ENCODE measurements at regions not wholly inside any gene's neighbourhood (a gene's known extent, or its start where the extent isn't known, plus 50 kb on each side); places are given as distances from the start of the nearest gene placed in this dataset.
"Not testable (repeated sequence)": the region's sequence is repeated elsewhere in the genome, so short reads cannot be mapped to it uniquely, and the experiment has no call there.

DNA sequence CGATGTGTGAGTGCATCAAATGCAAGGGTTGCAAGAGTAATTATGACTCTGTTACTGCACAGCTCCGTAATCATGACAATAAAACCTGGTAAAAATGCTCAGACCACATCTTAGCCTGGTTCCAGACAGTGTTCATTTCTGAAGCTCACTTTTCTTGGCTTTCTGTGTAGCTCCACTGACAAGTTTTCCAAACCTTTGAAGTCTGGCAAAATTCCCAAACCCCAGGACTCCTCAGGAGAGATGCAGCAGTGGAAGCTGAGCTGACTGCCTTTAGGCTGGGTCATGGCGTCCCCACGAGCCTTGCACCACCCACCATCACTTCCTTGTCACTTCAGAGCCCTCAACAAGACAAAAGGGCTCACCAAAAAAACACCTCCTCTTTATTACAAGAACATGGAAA, 131.6 kb upstream of the TAS2R1 start:
- ATAC-seq (no peak), DNase-seq (no peak)
- H3K36me3 Mint-ChIP-seq (ENCODE audit: low read depth): no peaks in the 10 kb centered on the region
- H3K4me1 Mint-ChIP-seq: no peaks in the 10 kb centered on the region
- no peaks in the 10 kb centered on the region for H3K27me3 Mint-ChIP-seq
- H3K9me3 Mint-ChIP-seq: no peaks in the 10 kb centered on the region
- H3K27ac Mint-ChIP-seq: no peak overlapping the region
- no peak overlapping the region for H3K4me3 Mint-ChIP-seq

DNA sequence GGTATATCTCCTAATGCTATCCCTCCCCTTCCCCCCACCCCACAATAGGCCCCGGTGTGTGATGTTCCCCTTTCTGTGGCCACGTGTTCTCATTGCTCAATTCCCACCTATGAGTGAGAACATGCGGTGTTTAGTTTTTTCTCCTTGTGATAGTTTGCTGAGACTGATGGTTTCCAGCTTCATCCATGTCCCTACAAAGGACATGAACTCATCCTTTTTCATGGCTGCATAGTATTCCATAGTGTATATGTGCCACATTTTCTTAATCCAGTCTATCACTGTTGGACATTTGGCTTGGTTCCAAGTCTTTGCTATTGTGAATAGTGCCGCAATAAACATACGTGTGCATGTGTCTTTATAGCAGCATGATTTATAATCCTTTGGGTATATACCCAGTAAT, 122.5 kb upstream of the TAS2R1 start:
- H3K27ac Mint-ChIP-seq; H3K9me3 Mint-ChIP-seq; H3K4me1 Mint-ChIP-seq; ATAC-seq; H3K36me3 Mint-ChIP-seq (ENCODE audit: low read depth); DNase-seq; H3K4me3 Mint-ChIP-seq; H3K27me3 Mint-ChIP-seq: not testable (repeated sequence)

DNA sequence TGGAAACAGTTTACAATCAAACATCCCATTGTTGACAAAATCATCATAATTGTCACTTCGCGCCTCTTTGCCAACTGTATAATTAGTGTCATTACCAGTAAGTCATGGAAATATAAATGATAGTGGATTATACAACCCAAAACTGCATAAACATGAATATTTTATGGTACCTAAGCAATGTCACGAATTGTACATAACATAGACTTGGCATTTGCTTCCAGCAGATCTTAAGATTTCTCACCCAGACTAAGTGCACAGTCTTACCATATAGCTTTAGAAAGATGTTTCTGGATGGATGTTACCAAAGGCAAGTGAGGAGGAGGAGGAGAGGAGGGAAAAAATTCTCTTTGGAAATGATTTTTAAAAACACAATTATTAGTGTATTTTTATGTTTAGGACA, 113.4 kb upstream of the TAS2R1 start:
- Mint-ChIP-seq H3K9me3 (peaks cover 15% of the 10 kb centered on the region), H3K27ac (no peak overlapping the region), H3K27me3 (no peaks in the 10 kb centered on the region), H3K4me3 (no peak overlapping the region), H3K36me3 (ENCODE audit: low read depth) (no peaks in the 10 kb centered on the region), H3K4me1 (no peaks in the 10 kb centered on the region)
- DNase-seq (no peak), ATAC-seq (no peak)

DNA sequence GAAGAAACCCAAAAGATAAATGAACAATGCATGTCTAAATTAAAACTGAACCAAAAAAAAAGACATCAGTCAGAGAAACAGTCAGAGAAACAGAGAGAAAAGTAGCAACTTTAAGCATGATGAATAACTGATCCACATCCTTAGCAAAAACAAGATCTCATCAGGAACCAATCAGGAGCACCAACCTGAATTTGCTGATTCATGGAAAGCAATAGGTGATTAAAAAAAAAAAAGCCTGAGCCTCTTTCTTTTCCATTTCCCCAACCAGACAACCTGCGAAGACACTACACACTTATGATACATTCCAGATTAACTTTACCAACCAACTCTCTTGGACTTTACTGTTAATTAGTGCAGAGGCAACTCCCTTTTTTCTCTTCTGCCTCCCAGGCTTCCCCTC, 112.7 kb upstream of the TAS2R1 start:
- Mint-ChIP-seq H3K27me3 (no peaks in the 10 kb centered on the region), H3K4me3 (no peak overlapping the region), H3K4me1 (no peaks in the 10 kb centered on the region), H3K27ac (no peak overlapping the region), H3K9me3 (peaks cover 15% of the 10 kb centered on the region), H3K36me3 (ENCODE audit: low read depth) (no peaks in the 10 kb centered on the region)
- DNase-seq (no peak), ATAC-seq (no peak)

DNA sequence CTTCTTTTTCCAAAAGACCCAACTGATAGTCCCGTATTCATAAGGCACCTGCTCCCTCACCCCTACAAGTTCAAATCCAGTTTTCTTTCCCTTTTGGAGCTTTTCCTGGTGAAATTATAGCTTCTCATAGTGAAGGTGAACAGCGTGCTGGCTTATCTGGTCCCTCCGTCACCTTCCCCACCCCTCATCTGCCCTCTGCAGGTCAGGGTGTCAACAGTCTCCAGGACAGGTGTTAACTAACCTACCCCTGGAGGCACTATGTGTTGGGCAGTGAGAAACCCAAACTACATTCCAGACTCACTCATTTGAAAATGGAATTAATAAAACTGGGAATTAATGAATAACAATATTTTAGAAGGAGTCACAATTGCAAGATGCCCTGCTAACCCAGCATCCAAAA, 109.0 kb upstream of the TAS2R1 start:
- Mint-ChIP-seq H3K4me3 (no peak overlapping the region), H3K9me3 (no peaks in the 10 kb centered on the region), H3K4me1 (no peaks in the 10 kb centered on the region), H3K27me3 (no peaks in the 10 kb centered on the region), H3K36me3 (ENCODE audit: low read depth) (no peaks in the 10 kb centered on the region), H3K27ac (no peak overlapping the region)
- no peak for DNase-seq
- no peak for ATAC-seq

DNA sequence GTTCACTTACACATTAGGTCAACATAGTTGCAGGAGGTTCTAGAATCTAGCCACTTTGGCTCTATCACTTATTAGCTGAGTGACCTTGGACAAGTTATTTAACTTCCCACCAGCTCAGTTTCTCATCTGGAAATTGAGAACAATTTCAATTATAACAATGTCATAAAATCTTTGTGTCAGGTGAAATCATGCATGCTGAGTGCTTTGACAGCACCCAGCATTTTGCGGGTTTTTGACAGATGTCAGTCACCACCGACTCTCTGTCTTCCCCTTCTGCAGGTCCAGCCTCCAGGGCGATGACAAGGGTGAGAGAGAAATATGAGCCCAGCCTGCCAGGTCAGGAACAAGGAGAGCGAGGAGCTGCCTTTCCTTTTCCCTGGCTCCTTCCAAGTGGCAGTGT, 107.1 kb upstream of the TAS2R1 start:
- Mint-ChIP-seq H3K36me3 (ENCODE audit: low read depth) (no peaks in the 10 kb centered on the region), H3K4me1 (no peaks in the 10 kb centered on the region), H3K4me3 (no peak overlapping the region), H3K9me3 (no peaks in the 10 kb centered on the region), H3K27ac (no peak overlapping the region), H3K27me3 (no peaks in the 10 kb centered on the region)
- ATAC-seq: no peak
- DNase-seq: no peak

DNA sequence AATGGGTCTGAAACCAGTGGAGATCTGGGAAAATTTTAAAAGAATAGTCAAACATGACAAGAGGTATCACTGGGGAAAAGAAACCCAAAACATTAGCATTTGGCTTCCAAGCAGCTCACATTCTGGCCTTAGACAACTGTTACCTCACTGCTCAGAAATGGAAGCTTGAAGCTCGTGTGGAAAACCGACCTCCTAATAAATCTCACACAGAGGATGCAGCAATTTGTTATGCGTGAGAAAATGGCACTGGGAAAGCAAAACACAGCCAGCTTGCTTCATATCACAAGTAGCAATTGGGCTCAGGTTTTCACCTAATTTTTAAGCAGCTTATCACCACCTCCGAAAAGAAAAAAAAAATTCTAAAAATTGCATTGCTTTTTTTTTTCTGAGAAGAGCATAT, 103.3 kb upstream of the TAS2R1 start:
- Mint-ChIP-seq H3K27me3 (no peaks in the 10 kb centered on the region), H3K27ac (no peak overlapping the region), H3K4me1 (no peaks in the 10 kb centered on the region), H3K36me3 (ENCODE audit: low read depth) (no peaks in the 10 kb centered on the region), H3K9me3 (peaks cover 13% of the 10 kb centered on the region), H3K4me3 (no peak overlapping the region)
- DNase-seq (no peak), ATAC-seq (no peak)

DNA sequence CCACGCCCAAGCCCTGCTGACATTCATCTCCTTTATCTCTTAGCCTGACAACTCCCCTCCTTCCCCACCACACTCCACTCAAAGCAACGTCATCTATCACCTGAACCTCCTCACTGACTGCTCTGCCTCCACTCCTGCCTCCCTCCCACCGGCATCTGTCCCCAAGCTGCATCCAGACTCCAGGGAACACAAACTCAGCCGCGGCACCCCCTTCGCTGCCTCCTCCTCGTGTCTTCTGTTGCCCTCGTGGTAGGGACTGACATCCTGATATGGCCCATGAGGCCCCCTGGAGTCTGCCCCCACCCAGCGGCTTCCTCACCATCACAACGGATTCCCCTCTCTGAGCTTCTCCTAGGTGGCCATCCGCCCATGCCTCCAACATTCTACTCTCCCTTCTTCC, 101.0 kb upstream of the TAS2R1 start:
- DNase-seq: no peak
- Mint-ChIP-seq H3K4me1 (no peaks in the 10 kb centered on the region), H3K27ac (no peak overlapping the region), H3K27me3 (no peaks in the 10 kb centered on the region), H3K9me3 (peaks cover 17% of the 10 kb centered on the region), H3K36me3 (ENCODE audit: low read depth) (no peaks in the 10 kb centered on the region), H3K4me3 (no peak overlapping the region)
- ATAC-seq: no peak

DNA sequence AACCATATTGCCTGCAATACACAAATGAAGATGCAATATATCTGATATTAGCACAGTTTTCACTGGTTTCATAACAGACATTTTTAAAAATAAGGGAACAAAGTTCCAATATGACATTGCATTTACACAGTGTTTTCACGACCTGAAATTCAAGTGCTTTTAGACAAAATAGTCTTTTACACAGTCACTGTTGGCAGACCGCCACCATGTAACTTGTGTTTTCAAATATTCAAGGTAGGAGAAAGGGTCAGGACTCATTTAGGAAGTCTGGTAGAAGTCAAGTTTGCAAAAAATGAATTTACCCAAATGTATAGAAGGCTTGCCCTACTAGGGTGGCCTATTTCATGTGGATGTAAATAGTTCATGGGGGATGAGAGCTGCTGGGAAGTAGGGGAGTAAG, 98.1 kb upstream of the TAS2R1 start:
- DNase-seq: no peak
- H3K36me3 Mint-ChIP-seq (ENCODE audit: low read depth): no peaks in the 10 kb centered on the region
- no peak overlapping the region for H3K4me3 Mint-ChIP-seq
- no peaks in the 10 kb centered on the region for H3K27me3 Mint-ChIP-seq
- no peaks in the 10 kb centered on the region for H3K4me1 Mint-ChIP-seq
- no peak for ATAC-seq
- no peak overlapping the region for H3K27ac Mint-ChIP-seq
- peaks cover 22% of the 10 kb centered on the region for H3K9me3 Mint-ChIP-seq

DNA sequence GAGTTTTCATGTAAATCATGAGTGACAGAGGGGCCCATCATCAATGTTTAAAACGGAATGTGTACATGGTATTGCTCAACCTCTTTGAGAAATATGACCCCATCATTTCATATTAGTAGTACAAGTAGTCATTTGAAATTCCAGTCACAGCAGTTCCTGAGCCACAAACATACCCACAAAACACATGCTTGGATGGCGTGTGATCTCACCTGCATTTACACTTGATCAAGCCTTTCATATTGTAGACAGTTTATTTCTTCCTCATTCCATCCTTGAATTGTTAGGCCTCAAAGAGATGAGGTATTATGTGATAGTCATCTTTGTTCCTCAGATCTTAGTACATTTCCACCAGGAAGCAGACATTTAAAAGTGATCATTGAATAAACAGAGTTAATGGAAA, 96.8 kb upstream of the TAS2R1 start:
- ATAC-seq: no peak

DNA sequence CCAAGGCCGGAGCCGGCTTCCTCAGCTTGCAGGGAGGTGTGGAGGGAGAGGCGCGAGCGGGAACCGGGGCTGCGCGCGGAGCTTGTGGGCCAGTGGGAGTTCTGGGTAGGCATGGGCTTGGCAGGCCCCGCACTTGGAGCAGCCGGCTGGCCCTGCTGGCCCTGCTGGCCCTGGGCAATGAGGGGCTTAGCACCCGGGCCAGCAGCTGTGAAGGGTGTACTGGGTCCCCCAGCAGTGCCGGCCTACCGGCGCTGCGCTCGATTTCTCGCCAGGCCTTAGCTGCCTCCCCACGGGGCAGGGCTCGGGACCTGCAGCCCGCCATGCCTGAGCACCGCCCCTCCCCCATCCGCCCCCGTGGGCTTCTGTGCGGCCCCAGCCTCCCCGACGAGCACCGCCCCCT, 95.1 kb upstream of the TAS2R1 start:
- not testable (repeated sequence) for H3K27me3 Mint-ChIP-seq; H3K4me1 Mint-ChIP-seq; ATAC-seq; H3K27ac Mint-ChIP-seq; H3K4me3 Mint-ChIP-seq; H3K36me3 Mint-ChIP-seq (ENCODE audit: low read depth); DNase-seq; H3K9me3 Mint-ChIP-seq

More for the DNA sequence above, 96.8 kb upstream of the TAS2R1 start:
- H3K27ac Mint-ChIP-seq: no peak overlapping the region
- H3K4me3 Mint-ChIP-seq: no peak overlapping the region
- peaks cover 20% of the 10 kb centered on the region for H3K9me3 Mint-ChIP-seq
- H3K4me1 Mint-ChIP-seq: no peaks in the 10 kb centered on the region
- no peaks in the 10 kb centered on the region for H3K36me3 Mint-ChIP-seq (ENCODE audit: low read depth)
- no peak for DNase-seq
- no peaks in the 10 kb centered on the region for H3K27me3 Mint-ChIP-seq

DNA sequence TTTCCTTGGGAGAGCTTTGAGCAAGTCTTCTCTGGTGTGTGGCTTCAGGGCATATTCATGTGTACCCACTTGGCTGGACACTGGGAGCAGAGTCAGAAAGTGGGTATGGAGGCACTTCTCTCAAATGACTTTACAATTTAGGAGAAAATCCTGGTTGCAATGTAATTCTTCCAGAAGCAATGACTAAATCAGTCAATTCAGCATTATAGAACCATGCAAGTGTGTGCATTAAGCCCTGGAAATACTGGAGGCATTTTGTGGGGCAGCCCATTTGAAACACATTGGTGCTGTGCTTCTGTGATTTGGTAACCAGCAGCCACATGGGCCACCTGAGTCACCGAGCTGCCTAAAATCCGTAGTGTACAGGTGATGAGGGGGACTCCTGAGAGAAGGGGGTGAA, 94.6 kb upstream of the TAS2R1 start:
- ATAC-seq (no peak), DNase-seq (no peak)
- no peak overlapping the region for H3K27ac Mint-ChIP-seq
- H3K27me3 Mint-ChIP-seq: no peaks in the 10 kb centered on the region
- H3K4me3 Mint-ChIP-seq: no peak overlapping the region
- H3K36me3 Mint-ChIP-seq (ENCODE audit: low read depth): no peaks in the 10 kb centered on the region
- H3K4me1 Mint-ChIP-seq: no peaks in the 10 kb centered on the region
- peaks cover 14% of the 10 kb centered on the region for H3K9me3 Mint-ChIP-seq

DNA sequence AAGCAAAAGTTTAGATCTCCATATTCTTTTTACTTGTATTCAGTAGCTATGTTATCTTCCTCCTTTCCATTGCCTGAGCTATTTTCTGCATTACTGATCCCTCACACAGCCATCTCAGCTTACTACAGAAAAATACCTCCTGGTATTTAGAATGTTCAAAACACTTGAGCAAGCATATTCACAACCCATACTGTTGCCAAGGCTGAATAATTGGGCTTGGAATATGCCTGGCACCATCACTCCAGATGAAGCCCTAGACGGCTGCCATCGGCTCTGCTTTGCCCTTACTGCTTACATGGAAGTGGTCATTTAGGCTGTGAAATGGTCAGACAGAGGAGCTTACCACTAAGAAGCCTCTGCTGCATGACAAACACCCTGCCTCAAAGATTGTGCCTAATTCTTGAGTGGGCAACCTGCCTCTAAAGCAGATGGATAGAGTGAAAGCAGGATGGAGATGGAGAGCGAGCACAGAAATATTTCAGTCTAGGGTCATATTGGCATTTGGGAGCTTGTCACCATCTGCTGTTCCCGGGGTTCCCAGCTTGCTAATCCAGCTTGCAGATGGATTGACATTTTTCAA, 92.5 kb upstream of the TAS2R1 start:
- Mint-ChIP-seq H3K4me1 (no peaks in the 10 kb centered on the region), H3K9me3 (peaks cover 11% of the 10 kb centered on the region), H3K27ac (no peak overlapping the region), H3K27me3 (no peaks in the 10 kb centered on the region), H3K4me3 (no peak overlapping the region), H3K36me3 (ENCODE audit: low read depth) (no peaks in the 10 kb centered on the region)
- ATAC-seq (no peak), DNase-seq (no peak)

DNA sequence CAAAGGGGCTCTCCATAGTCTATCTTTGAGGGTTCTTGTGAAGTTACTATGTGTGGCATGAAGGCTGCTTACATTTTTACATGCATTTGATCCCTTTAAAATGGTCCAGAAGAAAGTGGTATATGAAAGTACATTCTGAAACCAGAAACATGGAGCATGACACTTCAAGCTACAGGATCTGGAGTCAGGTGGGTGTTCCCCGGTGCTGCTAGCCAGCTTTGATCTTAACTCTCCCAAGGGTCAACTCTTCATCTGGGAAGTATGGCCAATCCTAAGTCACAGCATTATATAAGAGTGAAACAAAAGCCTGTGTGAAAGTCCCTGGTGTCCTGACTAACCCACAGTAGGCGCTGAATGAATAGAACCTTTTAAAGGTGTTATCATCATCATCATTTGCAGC, 91.0 kb upstream of the TAS2R1 start:
- no peak overlapping the region for H3K4me3 Mint-ChIP-seq
- no peaks in the 10 kb centered on the region for H3K36me3 Mint-ChIP-seq (ENCODE audit: low read depth)
- ATAC-seq: no peak
- H3K27ac Mint-ChIP-seq: no peak overlapping the region
- no peak for DNase-seq
- no peaks in the 10 kb centered on the region for H3K27me3 Mint-ChIP-seq
- H3K9me3 Mint-ChIP-seq: peaks cover 11% of the 10 kb centered on the region
- no peaks in the 10 kb centered on the region for H3K4me1 Mint-ChIP-seq

DNA sequence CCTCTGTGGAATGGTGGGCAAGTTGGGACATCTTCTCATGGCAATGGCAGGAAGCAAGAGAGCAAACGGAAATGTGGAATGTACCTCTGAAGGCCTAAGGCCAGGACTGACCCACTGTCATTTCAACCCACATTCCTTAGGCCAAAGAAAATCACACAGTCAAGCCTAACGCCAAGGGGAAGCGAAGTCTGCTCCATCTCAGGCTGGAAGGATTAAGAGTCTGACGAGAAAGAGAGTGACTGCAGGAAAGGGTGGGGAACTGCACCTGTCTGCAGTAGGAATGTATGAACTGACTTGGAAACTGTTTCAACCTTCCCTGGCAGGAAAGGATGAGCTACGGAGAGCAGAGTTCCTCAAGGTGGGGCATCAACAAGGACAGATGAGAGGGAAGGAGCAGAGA, 90.2 kb upstream of the TAS2R1 start:
- Mint-ChIP-seq H3K27ac (no peak overlapping the region), H3K4me3 (no peak overlapping the region), H3K9me3 (peaks cover 11% of the 10 kb centered on the region), H3K27me3 (no peaks in the 10 kb centered on the region), H3K36me3 (ENCODE audit: low read depth) (no peaks in the 10 kb centered on the region), H3K4me1 (no peaks in the 10 kb centered on the region)
- DNase-seq (no peak), ATAC-seq (no peak)

DNA sequence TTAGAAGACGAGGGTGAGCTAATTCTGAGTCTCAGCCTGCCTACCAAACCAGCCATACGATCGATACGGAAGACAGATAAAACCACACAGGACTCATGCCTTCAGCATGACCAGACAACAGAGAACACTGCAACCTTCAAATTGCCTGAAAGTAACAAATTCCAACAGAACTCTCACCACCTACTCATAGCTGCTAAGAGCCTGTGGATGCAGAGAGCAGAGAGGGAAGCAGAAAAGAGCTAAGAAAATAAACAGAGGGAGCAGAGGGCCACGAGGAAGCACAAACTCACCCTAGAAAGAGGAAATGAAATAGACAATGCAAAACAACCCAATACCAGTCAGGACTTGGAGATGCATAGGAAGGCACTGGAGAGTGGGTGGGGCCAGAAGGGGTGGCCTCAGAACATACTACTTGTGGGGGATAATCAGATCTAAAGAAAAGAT, 86.7 kb upstream of the TAS2R1 start:
- ATAC-seq (no peak), DNase-seq (no peak)
- H3K4me3 Mint-ChIP-seq: no peak overlapping the region
- H3K27me3 Mint-ChIP-seq: no peaks in the 10 kb centered on the region
- H3K4me1 Mint-ChIP-seq: no peaks in the 10 kb centered on the region
- no peak overlapping the region for H3K27ac Mint-ChIP-seq
- peaks cover 6% of the 10 kb centered on the region for H3K9me3 Mint-ChIP-seq
- H3K36me3 Mint-ChIP-seq (ENCODE audit: low read depth): no peaks in the 10 kb centered on the region

All from activated naive CD8-positive, alpha-beta T cell treated with anti-CD3 and anti-CD28 coated beads, Interleukin-2, amount 50 U/mL, for 24 hours (primary cell).